NCI-H345 treated with DMSO at 0.1 percent for 48 hours (cell line): ENCODE measurements at regions not wholly inside any gene's neighbourhood (a gene's known extent, or its start where the extent isn't known, plus 50 kb on each side); places are given as distances from the start of the nearest gene placed in this dataset.
"Not testable (repeated sequence)": the region's sequence is repeated elsewhere in the genome, so short reads cannot be mapped to it uniquely, and the experiment has no call there.

ENCODE experiments used
- DNase-seq: peaks from one replicate; lab custom pipeline; 2025; ENCODE audit not compliant: unreplicated experiment; lab: John Stamatoyannopoulos, UW

- no peak for DNase-seq
Measured at GRCh38 chr7:119545118-119545517, 727.9 kb upstream of the KCND2 start.

GRCh38 chr7:119555788-119556187 lies 717.2 kb upstream of the KCND2 start:
- DNase-seq: no peak

GRCh38 chr7:119556436-119556835 lies 716.5 kb upstream of the KCND2 start:
- DNase-seq: no peak

- no peak for DNase-seq
Measured at GRCh38 chr7:119561751-119562150, 711.2 kb upstream of the KCND2 start.

GRCh38 chr7:119562839-119563238 lies 710.1 kb upstream of the KCND2 start:
- DNase-seq: peak; percentile 14

GRCh38 chr7:119571666-119572065 lies 701.3 kb upstream of the KCND2 start:
- no peak for DNase-seq

- no peak for DNase-seq
Measured at GRCh38 chr7:119572132-119572531, 700.8 kb upstream of the KCND2 start.

GRCh38 chr7:119572541-119572940 lies 700.4 kb upstream of the KCND2 start:
- DNase-seq: no peak

- no peak for DNase-seq
Measured at GRCh38 chr7:119578116-119578515, 694.9 kb upstream of the KCND2 start.

GRCh38 chr7:119594956-119595355 lies 678.0 kb upstream of the KCND2 start:
- DNase-seq: peak; percentile 76

GRCh38 chr7:119596651-119597050 lies 676.3 kb upstream of the KCND2 start:
- DNase-seq: no peak

GRCh38 chr7:119606297-119606696 lies 666.7 kb upstream of the KCND2 start:
- no peak for DNase-seq

- no peak for DNase-seq
Measured at GRCh38 chr7:119620769-119621168, 652.2 kb upstream of the KCND2 start.

GRCh38 chr7:119623427-119623826 lies 649.5 kb upstream of the KCND2 start:
- no peak for DNase-seq

GRCh38 chr7:119630406-119630969 lies 642.5 kb upstream of the KCND2 start:
- DNase-seq: no peak

GRCh38 chr7:119633812-119634211 lies 639.2 kb upstream of the KCND2 start:
- not testable (repeated sequence) for DNase-seq

- DNase-seq: no peak
Measured at GRCh38 chr7:119640326-119640725, 632.6 kb upstream of the KCND2 start.

- DNase-seq: no peak
Measured at GRCh38 chr7:119640861-119641260, 632.1 kb upstream of the KCND2 start.

GRCh38 chr7:119643558-119643957 lies 629.4 kb upstream of the KCND2 start:
- DNase-seq: no peak

- DNase-seq: no peak
Measured at GRCh38 chr7:119647286-119647685, 625.7 kb upstream of the KCND2 start.

GRCh38 chr7:119648752-119649151 lies 624.2 kb upstream of the KCND2 start:
- DNase-seq: not testable (repeated sequence)

- no peak for DNase-seq
Measured at GRCh38 chr7:119660080-119660479, 612.9 kb upstream of the KCND2 start.

GRCh38 chr7:119664601-119665000 lies 608.4 kb upstream of the KCND2 start:
- no peak for DNase-seq

- DNase-seq: no peak
Measured at GRCh38 chr7:119665796-119666195, 607.2 kb upstream of the KCND2 start.
